Posterior cingulate gyrus (tissue), 11 donors: ENCODE measurements at regions not wholly inside any gene's neighbourhood (a gene's known extent, or its start where the extent isn't known, plus 50 kb on each side); places are given as distances from the start of the nearest gene placed in this dataset.
A peak's percentile ranks its signal among the peaks of the same experiment; 100 is the strongest.
"Not testable (repeated sequence)": the region's sequence is repeated elsewhere in the genome, so short reads cannot be mapped to it uniquely, and the experiment has no call there.

Source experiments
- DNase-seq, 10 donors: peaks; one replicate each; pipeline versions ENCODE4 v3.0.0 to v3.0.0-alpha.2; 2020 to 2021; ENCODE audit warnings: mixed read lengths in 3 of 10
- intact Hi-C: fragments of 100-400 bp; cut with DNase I; formaldehyde crosslinking; loops from one replicate; pipeline ENCODE4 v1.15.1; 2023

GRCh38 chr5:17748941-17749340 is 114.7 kb downstream of the TAF11L14 start:
- intact Hi-C loops, result no loop called here
- DNase-seq, result no peak

GRCh38 chr5:17755406-17755805 is 121.1 kb downstream of the TAF11L14 start:
- intact Hi-C loops, result not testable (repeated sequence)

GRCh38 chr5:17761326-17761725 is 127.1 kb downstream of the TAF11L14 start:
- DNase-seq, result no peak

More at GRCh38 chr5:17755406-17755805, 121.1 kb downstream of the TAF11L14 start:
- DNase-seq, result peak in 1 of 10 donors; percentile 68

GRCh38 chr5:17763301-17763700 is 129.0 kb downstream of the TAF11L14 start:
- intact Hi-C loops, result no loop called here
- DNase-seq, result no peak

More at GRCh38 chr5:17761326-17761725, 127.1 kb downstream of the TAF11L14 start:
- intact Hi-C loops, result no loop called here

GRCh38 chr5:17766031-17766430 is 131.8 kb downstream of the TAF11L14 start:
- intact Hi-C loops, result no loop called here
- DNase-seq, result no peak

DNA sequence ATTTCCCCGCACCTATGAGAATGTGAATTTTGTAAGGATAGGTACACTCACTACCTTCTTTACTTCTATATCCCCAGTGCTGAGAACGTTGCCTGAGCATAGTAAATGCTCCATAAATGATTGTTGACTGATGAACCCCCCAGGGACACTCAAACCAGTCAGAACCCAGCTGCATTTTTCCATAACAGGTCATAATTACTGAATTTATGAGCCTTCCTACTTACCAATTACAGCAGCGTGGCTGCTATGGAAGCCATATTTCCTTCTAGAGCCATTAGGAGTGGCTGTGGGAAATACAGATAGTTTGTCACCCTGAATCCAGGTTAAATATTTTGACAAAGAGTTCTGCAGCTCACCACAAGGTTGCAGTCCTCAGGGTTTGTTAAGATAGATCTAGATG is 135.0 kb downstream of the TAF11L14 start:
- intact Hi-C loops, result no loop called here
- DNase-seq, result no peak

DNA sequence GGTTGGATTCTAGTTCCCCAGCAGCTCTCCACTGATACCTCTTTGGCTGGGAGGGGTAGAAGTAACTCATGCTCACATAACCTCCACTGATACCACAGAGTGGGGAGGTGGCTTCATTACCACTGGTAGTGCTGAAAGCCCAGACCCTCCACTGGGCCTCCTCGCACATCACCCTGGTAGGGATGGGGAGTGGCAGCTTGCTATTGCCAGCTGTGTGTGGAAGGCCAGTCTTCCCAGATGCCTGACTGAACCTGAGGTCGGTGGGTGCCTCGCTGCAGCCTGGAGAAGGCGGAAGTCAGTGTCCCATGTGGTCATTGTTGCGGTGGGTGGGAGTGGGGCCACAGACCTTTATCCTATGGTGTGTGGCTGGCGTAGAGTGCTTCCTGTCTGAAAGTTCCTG is 138.0 kb downstream of the TAF11L14 start:
- peak in 1 of 10 donors; percentile 72 for DNase-seq
- intact Hi-C loops, result no loop called here

DNA sequence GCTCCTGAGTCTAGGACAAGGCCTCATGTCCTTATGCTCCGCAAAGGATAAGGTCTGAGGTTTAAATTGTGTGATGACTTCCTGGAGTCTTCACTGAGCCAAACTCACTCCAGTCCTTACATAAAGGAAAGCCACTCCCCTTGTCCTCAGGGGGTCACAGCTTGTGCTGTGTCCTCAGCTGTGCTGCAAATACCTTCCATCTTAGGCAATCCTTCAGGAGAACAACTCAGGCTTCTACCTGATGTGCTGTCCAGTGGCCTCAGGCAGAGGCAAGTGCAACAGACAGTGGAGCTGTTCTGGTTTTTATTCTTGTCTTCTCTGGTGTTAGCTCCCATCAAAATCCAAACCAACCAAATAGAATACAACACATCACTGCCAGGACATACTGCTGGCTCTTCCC is 151.5 kb downstream of the TAF11L14 start:
- DNase-seq, result no peak

GRCh38 chr5:17788351-17788750 is 154.1 kb downstream of the TAF11L14 start:
- no peak for DNase-seq
- intact Hi-C loops, result no loop called here

More for the DNA sequence above, 151.5 kb downstream of the TAF11L14 start:
- intact Hi-C loops, result no loop called here

DNA sequence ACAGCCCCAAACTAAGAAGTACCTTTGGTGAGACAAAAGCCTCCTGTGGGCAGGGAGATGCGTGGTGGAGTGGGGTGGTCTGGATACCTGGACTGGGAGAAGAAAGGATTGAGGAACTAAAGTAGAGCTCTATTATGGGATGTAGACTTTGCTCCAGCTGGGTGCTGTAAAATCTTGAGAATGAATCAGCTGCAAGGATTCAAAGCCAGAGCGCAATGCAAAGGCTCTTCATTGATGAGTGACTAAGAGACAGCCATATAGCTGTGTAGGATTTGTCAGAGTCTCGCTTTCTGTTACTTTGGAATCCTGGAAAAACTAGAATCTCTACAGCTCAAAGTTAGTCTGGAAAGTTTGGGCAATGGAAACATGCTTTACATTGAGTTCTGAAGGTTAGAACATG is 159.9 kb downstream of the TAF11L14 start:
- intact Hi-C loops, result no loop called here
- DNase-seq, result no peak

GRCh38 chr5:17794815-17795214 is 160.6 kb downstream of the TAF11L14 start:
- DNase-seq, result no peak
- intact Hi-C loops, result no loop called here

DNA sequence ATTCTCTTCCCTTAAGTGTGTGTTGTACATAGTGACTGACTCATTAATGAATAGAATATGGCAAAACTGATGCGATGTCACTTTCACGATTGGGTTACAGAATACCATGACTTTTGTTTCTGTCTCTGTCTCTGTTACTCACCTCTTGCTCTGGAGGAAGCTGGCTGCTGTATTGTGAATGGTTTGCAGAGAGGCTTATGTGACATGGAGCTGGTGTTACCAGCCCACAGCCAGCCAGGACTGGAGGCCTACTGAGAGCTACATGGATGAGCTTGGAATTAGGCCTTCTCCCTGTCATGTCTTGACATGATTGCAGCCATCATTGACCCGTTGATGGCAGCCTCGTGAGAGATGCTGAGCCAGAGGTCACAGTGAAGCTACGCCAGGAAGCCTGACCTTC is 161.9 kb downstream of the TAF11L14 start:
- intact Hi-C loops, result no loop called here
- DNase-seq, result no peak

GRCh38 chr5:17796757-17797396 is 162.6 kb downstream of the TAF11L14 start:
- intact Hi-C loops, result no loop called here
- DNase-seq, result no peak

- intact Hi-C loops, result no loop called here
- no peak for DNase-seq
Observed at GRCh38 chr5:17799521-17799920, 165.3 kb downstream of the TAF11L14 start.

GRCh38 chr5:17801595-17801994 is 167.3 kb downstream of the TAF11L14 start:
- intact Hi-C loops, result no loop called here
- DNase-seq, result no peak

GRCh38 chr5:17802256-17802655 is 168.0 kb downstream of the TAF11L14 start:
- intact Hi-C loops, result no loop called here
- no peak for DNase-seq

GRCh38 chr5:17803971-17804370 is 169.7 kb downstream of the TAF11L14 start:
- intact Hi-C loops, result no loop called here

DNA sequence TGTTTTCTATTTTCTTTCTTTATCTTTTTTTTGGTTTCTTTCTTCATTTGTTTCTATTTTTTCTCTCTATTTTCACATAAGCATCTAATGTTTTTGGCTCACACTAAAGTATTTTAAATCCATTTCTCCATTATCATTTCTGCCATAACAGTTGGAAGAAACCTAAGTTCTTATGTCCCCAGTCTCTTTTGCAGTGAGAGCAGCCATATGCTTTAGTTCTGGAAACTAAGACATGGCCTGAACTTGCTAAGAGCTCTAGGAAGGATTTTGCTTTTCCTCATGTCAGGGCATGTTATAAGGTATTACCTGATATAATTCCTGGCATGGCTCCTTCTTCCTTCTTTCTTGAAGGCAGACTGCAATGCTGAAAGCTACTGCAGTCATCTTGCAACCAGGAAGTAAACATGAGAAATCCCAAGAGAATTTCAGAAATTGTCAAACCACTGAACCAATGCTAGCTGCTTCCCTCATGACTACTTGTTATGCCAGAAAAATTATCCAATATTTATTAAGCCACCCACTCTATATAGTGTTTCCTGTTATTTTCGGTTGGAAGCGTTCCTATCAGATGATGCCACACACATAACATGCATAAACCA is 171.1 kb downstream of the TAF11L14 start:
- intact Hi-C loops, result no loop called here
- DNase-seq, result no peak

More at GRCh38 chr5:17803971-17804370, 169.7 kb downstream of the TAF11L14 start:
- DNase-seq, result no peak

GRCh38 chr5:17806818-17807468 is 172.7 kb downstream of the TAF11L14 start:
- intact Hi-C loops, result no loop called here
- no peak for DNase-seq

GRCh38 chr5:17808566-17808965 is 174.3 kb downstream of the TAF11L14 start:
- peak in 4 of 10 donors; percentile 11 to 72 (median 40) for DNase-seq
- intact Hi-C loops, result no loop called here

DNA sequence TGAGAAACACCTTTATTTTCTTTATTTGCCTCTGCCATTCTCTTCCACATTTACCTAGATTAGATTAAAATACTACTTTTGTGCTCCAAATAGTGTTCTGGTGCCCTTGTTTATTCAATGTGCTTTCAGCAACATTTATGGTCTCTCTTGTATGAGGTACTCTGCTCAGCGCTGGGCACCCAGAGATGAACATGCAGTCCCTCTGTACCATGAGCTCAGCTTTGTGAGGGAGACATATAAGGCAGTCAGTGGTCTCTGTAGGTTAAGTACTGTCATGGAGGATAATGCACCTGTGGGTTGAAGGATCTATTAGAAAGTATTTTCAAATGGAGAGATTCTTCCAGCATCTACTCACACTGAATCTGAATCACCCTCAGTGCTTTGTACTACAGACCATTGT is 176.5 kb downstream of the TAF11L14 start:
- DNase-seq, result no peak
- intact Hi-C loops, result no loop called here

GRCh38 chr5:17813214-17813613 is 179.0 kb downstream of the TAF11L14 start:
- DNase-seq, result no peak
- intact Hi-C loops, result no loop called here
